ENCODE measurements at regions not wholly inside any gene's neighbourhood (a gene's known extent, or its start where the extent isn't known, plus 50 kb on each side); places are given as distances from the start of the nearest gene placed in this dataset.

DNA sequence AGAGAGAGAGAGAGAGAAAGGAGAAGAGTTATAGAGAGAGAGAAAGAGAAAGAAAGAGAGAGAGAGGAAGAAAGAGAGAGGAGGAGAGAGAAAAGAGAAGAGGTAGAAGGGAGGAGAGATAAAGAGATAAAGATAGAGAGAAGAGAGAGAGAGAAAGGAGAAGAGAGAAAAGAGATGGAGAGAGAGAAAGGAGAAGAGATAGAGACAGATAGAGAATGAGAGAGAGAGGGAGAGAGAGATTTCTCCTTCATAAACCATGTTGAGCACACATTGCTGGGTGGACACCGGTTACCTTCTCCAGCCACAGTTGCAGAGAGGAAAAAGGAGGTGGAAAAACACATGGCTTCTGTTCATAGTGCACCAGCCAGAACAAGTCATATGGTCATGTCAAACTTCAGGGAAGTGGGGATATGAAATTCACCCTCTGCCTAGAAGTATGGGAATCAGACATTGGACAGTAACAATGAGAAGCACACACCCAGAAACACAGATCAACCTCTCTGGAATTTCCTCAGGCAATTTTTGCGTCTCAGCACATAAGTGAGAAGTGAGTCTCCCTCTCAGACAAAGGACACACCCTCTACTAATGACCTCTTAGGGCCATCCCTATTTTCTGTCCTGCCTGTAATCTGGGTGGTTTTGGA is 172.5 kb upstream of the SVIL start:
- Histone ChIP-seq H3K4me1 (ENCODE audit: control insufficient read depth, insufficient read depth, low read length) (peaks cover 13% of the 10 kb centered on the region), H3K36me3 (ENCODE audit: control insufficient read depth, insufficient read depth, low read length) (no peaks in the 10 kb centered on the region), H3K9ac (ENCODE audit: low read length) (no peak overlapping the region)

DNA sequence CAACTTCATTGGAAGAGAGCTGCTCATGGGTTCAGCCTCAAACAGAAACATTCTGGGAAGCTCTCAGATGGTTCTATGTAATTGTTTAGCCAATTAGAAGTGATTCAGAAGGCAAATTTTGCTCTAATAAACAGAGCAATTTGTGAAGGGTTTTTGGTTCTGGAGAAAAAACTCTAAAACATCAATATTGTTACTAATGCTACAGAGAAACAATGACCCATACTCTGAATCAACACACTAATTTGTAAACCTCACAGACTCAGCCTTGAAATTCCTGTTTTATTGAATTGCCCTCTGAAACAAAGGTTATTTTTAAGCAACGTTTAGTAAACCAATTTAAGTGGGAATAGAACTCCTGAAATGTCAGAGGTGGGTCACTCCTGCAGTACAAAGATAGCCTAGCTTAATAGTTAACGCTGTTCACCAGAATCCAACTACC is 171.6 kb upstream of the SVIL start:
- Histone ChIP-seq H3K4me3 (ENCODE audit: low read length) (no peak overlapping the region), H3K4me1 (ENCODE audit: control insufficient read depth, insufficient read depth, low read length) (peaks cover 13% of the 10 kb centered on the region), H3K9ac (ENCODE audit: low read length) (no peak overlapping the region), H3K36me3 (ENCODE audit: control insufficient read depth, insufficient read depth, low read length) (no peaks in the 10 kb centered on the region), H3K27me3 (ENCODE audit: control insufficient read depth, insufficient read depth, low read length) (no peaks in the 10 kb centered on the region), H3K9me3 (ENCODE audit: control insufficient read depth, low read length) (no peaks in the 10 kb centered on the region)

More for the DNA sequence above, 172.5 kb upstream of the SVIL start:
- Histone ChIP-seq H3K27me3 (ENCODE audit: control insufficient read depth, insufficient read depth, low read length) (no peaks in the 10 kb centered on the region), H3K9me3 (ENCODE audit: control insufficient read depth, low read length) (no peaks in the 10 kb centered on the region), H3K4me3 (ENCODE audit: low read length) (no peak overlapping the region)

DNA sequence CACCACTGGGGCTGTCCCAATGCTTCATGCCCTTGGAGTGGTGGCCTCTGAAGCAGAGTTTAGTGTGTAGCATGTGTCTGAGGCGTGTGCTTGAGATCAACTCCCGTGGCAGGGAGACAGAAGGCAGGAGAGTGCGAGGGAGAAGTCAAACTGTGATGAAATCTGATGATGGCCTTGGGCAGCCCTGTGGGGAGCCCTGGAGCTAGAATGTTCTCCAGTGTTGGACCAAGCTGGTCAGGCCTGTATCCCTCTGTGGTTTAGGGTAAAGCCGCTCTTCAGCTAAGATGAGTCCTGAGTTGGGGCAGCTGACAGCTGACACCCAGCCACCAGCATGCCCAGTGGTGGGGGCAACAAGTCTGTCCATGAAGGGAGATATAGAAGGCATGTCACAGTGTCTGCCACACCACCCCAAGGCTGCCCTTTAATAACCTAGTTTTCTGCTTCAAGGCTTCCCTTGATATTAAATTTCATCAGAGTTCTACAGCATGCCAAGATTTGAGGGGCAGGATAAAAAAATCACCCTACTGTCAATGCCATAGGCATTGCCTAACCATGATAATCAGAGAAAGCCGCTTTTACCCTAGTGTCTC is 170.5 kb upstream of the SVIL start:
- Histone ChIP-seq H3K36me3 (ENCODE audit: control insufficient read depth, insufficient read depth, low read length) (no peaks in the 10 kb centered on the region), H3K27me3 (ENCODE audit: control insufficient read depth, insufficient read depth, low read length) (no peaks in the 10 kb centered on the region), H3K9me3 (ENCODE audit: control insufficient read depth, low read length) (no peaks in the 10 kb centered on the region), H3K9ac (ENCODE audit: low read length) (no peak overlapping the region), H3K4me1 (ENCODE audit: control insufficient read depth, insufficient read depth, low read length) (peaks cover 13% of the 10 kb centered on the region), H3K4me3 (ENCODE audit: low read length) (no peak overlapping the region)

DNA sequence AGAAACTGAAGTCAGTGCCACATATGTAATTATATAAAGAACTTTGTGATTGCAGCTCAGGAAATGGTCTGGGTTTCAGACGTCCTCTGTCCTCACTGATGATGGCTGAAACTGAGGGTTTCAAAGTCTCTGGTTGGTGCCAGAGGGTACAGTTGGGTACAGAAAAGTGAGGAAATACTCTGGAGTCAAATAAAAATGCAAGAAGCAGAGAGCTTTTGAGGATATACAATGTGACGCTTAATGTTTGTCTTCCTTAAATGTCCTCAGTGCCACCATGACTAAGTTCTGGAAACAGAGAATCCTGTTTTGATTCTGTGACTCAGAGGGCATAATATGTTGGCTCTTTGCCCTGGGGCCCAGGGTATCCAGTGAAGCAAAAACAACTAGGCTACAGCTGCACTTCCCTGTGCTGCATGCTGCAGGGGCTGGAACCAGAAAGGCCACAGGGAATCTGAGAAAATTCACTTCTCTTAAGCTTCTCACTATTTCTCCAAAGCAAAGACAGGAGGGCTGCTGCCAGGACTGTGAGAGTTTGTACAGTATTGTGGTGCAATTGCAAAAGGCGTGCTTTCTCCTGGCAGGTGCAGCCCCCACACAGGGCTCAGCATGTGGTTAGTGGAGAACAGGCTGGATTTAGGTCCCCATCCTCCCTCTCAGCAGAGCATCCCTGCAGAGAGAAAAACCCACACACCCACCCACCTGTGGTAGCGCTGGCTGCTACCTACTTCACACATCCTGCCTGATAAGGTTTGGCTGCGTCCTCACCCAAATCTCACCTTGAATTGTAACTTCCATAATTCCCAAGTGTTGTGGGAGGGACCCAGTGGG is 169.5 kb upstream of the SVIL start:
- peaks cover 13% of the 10 kb centered on the region for H3K4me1 ChIP-seq (ENCODE audit: control insufficient read depth, insufficient read depth, low read length)

DNA sequence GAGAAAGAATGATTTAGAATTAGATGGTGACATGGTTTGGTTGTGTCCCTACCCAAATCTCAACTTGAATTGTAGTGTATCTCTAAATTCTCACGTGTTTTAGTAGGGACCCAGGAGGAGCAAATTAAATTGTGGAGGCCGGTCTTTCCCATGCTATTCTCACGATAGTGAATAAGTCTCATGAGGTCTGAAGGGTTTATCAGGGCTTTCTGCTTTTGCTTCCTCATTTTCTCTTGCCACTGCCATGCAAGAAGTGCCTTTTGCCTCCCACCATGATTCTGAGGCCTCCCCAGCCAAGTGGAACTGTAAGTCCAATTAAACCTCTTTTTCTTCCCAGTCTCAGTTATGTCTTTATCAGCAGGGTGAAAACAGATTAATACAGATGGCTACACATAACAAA is 167.4 kb upstream of the SVIL start:
- Histone ChIP-seq H3K4me1 (ENCODE audit: control insufficient read depth, insufficient read depth, low read length) (peaks cover 13% of the 10 kb centered on the region), H3K9me3 (ENCODE audit: control insufficient read depth, low read length) (no peaks in the 10 kb centered on the region), H3K27me3 (ENCODE audit: control insufficient read depth, insufficient read depth, low read length) (no peaks in the 10 kb centered on the region), H3K4me3 (ENCODE audit: low read length) (no peak overlapping the region), H3K9ac (ENCODE audit: low read length) (no peak overlapping the region), H3K36me3 (ENCODE audit: control insufficient read depth, insufficient read depth, low read length) (no peaks in the 10 kb centered on the region)

More for the DNA sequence above, 169.5 kb upstream of the SVIL start:
- Histone ChIP-seq H3K9ac (ENCODE audit: low read length) (no peak overlapping the region), H3K36me3 (ENCODE audit: control insufficient read depth, insufficient read depth, low read length) (no peaks in the 10 kb centered on the region), H3K9me3 (ENCODE audit: control insufficient read depth, low read length) (no peaks in the 10 kb centered on the region), H3K4me3 (ENCODE audit: low read length) (no peak overlapping the region), H3K27me3 (ENCODE audit: control insufficient read depth, insufficient read depth, low read length) (no peaks in the 10 kb centered on the region)

DNA sequence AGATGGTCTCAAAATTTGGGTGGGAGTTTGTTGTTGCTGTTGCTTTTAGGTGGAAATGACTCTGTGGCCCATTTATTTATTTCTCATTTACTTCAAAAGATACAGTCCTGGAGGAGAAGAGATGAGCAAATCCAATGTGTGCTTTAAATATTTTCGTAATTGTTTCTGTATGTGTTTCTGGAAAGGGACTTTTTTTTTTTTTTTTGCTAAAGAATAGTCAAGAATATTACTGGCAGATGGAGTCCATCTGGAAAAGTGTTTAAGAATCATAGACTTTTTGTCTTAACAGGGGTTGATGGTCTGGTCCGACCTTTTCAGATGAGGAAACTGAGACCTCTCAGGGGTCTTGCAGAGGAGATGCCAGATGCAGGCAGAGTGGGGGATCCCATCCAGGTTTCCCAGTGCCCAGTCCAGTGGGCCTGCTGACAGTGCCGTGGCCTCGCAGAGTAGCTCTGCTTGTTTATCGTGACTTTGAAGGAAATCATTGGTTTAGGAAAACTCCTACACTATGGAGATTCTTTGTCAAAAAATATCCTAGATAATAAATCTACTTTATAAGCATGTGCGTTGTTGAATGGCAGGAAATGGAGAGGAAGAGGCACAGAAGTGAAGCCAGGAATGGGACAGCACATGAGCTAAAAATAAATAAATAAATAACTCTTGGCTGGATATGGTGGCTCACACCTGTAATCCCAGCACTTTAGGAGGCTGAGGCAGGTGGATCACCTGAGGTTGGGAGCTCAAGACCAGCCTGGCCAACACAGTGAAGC is 164.3 kb upstream of the SVIL start:
- H3K36me3 ChIP-seq (ENCODE audit: control insufficient read depth, insufficient read depth, low read length): no peaks in the 10 kb centered on the region
- H3K4me1 ChIP-seq (ENCODE audit: control insufficient read depth, insufficient read depth, low read length): peaks cover 7% of the 10 kb centered on the region

DNA sequence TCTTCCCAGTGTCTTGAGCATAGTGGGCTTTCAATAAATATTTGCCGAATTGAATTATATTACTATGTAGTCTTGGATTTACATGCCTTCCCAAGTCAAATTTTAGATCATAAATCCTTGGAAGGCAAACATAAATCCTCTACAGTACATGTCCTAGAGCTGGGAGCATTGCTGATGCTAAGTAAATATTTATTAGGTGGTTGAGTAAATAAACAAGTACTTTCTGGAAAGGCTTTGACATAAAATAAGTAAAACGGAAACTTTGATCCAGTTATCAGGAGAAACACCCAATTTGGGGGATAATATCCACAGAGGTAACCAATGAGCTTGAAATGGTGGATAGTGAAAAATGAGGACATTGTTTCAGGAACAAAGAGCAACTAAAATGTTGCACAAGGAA is 162.8 kb upstream of the SVIL start:
- no peaks in the 10 kb centered on the region for H3K9me3 ChIP-seq (ENCODE audit: control insufficient read depth, low read length)
- H3K36me3 ChIP-seq (ENCODE audit: control insufficient read depth, insufficient read depth, low read length): no peaks in the 10 kb centered on the region
- H3K4me1 ChIP-seq (ENCODE audit: control insufficient read depth, insufficient read depth, low read length): no peaks in the 10 kb centered on the region
- no peak overlapping the region for H3K9ac ChIP-seq (ENCODE audit: low read length)
- H3K27me3 ChIP-seq (ENCODE audit: control insufficient read depth, insufficient read depth, low read length): no peaks in the 10 kb centered on the region
- no peak overlapping the region for H3K4me3 ChIP-seq (ENCODE audit: low read length)

More for the DNA sequence above, 164.3 kb upstream of the SVIL start:
- Histone ChIP-seq H3K4me3 (ENCODE audit: low read length) (no peak overlapping the region), H3K9me3 (ENCODE audit: control insufficient read depth, low read length) (no peaks in the 10 kb centered on the region), H3K27me3 (ENCODE audit: control insufficient read depth, insufficient read depth, low read length) (no peaks in the 10 kb centered on the region), H3K9ac (ENCODE audit: low read length) (no peak overlapping the region)

DNA sequence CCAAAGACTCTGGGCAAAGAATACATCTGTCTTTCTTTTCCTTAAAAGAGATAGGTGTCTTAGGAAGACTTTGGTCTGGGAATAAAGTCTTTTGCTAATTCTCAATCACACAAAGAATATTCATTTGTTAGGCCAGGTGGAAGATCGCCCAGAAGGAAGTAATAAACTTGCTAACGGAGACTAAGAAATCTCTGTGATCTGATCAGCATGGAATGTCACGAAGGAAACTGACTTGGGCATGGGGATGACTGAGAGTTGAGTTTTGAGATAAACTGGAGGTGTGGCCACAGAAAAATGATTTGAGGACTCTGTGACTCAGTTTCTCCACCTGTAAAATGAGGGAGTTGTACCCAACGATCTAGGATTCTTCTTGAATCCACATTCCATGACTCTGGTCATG is 161.1 kb upstream of the SVIL start:
- Histone ChIP-seq H3K9ac (ENCODE audit: low read length) (no peak overlapping the region), H3K27me3 (ENCODE audit: control insufficient read depth, insufficient read depth, low read length) (no peaks in the 10 kb centered on the region), H3K9me3 (ENCODE audit: control insufficient read depth, low read length) (no peaks in the 10 kb centered on the region), H3K4me3 (ENCODE audit: low read length) (no peak overlapping the region), H3K36me3 (ENCODE audit: control insufficient read depth, insufficient read depth, low read length) (no peaks in the 10 kb centered on the region), H3K4me1 (ENCODE audit: control insufficient read depth, insufficient read depth, low read length) (no peaks in the 10 kb centered on the region)

DNA sequence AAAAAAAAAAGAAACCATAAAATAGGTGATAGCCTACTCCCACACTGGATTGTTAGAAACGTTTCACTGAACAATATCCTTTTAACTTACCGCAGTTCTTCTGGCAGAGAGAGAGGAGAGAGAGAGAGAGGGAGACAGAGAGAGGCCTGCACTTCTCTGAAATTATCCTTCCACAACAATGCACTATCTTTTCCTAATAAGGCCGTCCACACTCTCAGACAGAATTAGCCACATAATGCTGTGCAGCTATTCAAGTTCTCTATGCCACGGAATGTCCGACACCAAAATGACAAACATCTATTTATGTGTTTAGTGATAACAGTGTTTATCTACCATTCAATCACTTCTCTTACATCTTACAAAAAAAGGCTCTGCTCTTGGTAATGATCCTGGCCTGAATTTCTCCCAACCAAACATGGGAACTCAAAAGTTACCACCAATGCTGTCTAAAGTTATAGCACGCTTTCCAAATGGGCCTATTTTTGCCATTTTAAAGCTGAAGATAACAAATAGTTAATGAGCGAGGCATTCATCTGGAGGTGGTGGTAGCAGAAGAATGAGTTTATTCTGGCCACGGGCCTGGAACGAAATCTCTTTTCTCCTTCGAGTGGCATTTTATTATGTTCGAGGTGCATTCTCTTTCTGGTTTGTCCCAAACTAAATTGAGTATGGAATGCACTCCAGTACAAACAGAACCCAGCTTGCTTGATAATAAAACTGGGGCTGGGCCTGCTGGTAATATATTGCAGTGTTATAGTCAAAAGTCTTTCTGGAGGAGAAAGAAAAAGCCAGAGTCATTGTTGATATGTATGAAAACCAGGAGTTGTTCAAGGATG is 160.2 kb upstream of the SVIL start:
- Histone ChIP-seq H3K9ac (ENCODE audit: low read length) (no peak overlapping the region), H3K27me3 (ENCODE audit: control insufficient read depth, insufficient read depth, low read length) (no peaks in the 10 kb centered on the region), H3K36me3 (ENCODE audit: control insufficient read depth, insufficient read depth, low read length) (no peaks in the 10 kb centered on the region), H3K9me3 (ENCODE audit: control insufficient read depth, low read length) (no peaks in the 10 kb centered on the region), H3K4me1 (ENCODE audit: control insufficient read depth, insufficient read depth, low read length) (no peaks in the 10 kb centered on the region), H3K4me3 (ENCODE audit: low read length) (no peak overlapping the region)

DNA sequence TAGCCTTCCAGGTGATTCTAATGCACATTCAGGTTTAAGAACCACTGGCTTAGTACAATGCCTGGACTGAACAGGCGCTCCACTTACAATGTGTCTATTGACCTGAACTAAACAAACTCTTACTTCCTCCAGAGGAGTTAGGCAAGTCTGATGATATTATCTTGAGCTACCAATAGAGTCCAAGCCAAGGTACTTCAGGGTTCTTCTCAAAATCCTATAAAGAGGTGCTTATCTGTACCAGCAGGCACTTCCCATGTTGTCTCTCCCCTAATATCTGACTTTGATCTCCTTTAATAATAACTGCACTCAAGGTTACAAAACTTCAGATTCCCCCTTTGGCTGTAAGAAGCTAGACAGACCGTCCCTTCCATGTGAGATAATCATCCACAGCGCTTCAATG is 157.0 kb upstream of the SVIL start:
- no peaks in the 10 kb centered on the region for H3K36me3 ChIP-seq (ENCODE audit: control insufficient read depth, insufficient read depth, low read length)
- H3K9me3 ChIP-seq (ENCODE audit: control insufficient read depth, low read length): no peaks in the 10 kb centered on the region
- no peak overlapping the region for H3K9ac ChIP-seq (ENCODE audit: low read length)
- no peaks in the 10 kb centered on the region for H3K4me1 ChIP-seq (ENCODE audit: control insufficient read depth, insufficient read depth, low read length)
- H3K27me3 ChIP-seq (ENCODE audit: control insufficient read depth, insufficient read depth, low read length): no peaks in the 10 kb centered on the region
- no peak overlapping the region for H3K4me3 ChIP-seq (ENCODE audit: low read length)

DNA sequence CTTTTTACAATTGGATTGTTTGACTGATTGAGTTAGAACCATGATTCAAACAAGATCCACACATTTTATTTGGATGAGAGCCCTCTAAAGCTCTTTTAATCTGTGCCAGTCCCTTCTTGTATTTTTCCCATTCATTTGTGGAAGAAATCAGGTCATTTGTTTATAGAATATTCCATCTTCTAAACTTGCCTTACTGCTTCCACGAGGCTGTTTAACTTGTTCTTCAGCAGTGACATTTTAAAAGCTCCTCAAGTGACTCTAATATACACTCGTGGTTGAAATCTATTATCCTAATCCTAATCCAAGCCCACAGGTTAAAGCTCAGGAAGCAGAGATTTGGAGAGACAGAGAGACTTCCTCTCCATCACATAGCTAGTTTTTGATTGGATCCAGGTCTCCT is 155.4 kb upstream of the SVIL start:
- Histone ChIP-seq H3K9ac (ENCODE audit: low read length) (no peak overlapping the region), H3K4me3 (ENCODE audit: low read length) (no peak overlapping the region), H3K36me3 (ENCODE audit: control insufficient read depth, insufficient read depth, low read length) (no peaks in the 10 kb centered on the region), H3K27me3 (ENCODE audit: control insufficient read depth, insufficient read depth, low read length) (no peaks in the 10 kb centered on the region), H3K4me1 (ENCODE audit: control insufficient read depth, insufficient read depth, low read length) (no peaks in the 10 kb centered on the region), H3K9me3 (ENCODE audit: control insufficient read depth, low read length) (no peaks in the 10 kb centered on the region)
